Left renal cortex interstitium (tissue), 4 donors: ENCODE measurements at regions not wholly inside any gene's neighbourhood (a gene's known extent, or its start where the extent isn't known, plus 50 kb on each side); places are given as distances from the start of the nearest gene placed in this dataset.
"Not testable (repeated sequence)": the region's sequence is repeated elsewhere in the genome, so short reads cannot be mapped to it uniquely, and the experiment has no call there.

Experiments used
- DNase-seq, 4 donors: peaks; one replicate each; pipeline ENCODE4 v3.0.0-alpha.2; 2013; ENCODE audit warnings: low read depth in 4 of 4, low spot score in 2 of 4, missing footprints in 1 of 4

GRCh38 chr7:12929476-12930140 lies 242.2 kb downstream of the ARL4A start:
- no peak for DNase-seq

- DNase-seq = no peak
Observed at GRCh38 chr7:12930534-12930933, 243.1 kb downstream of the ARL4A start.

- DNase-seq = not testable (repeated sequence)
Observed at GRCh38 chr7:12931465-12931864, 244.0 kb downstream of the ARL4A start.

- DNase-seq = no peak
Observed at GRCh38 chr7:12939694-12940093, 252.3 kb downstream of the ARL4A start.

GRCh38 chr7:12941512-12941911 lies 254.1 kb downstream of the ARL4A start:
- no peak for DNase-seq

GRCh38 chr7:12942609-12943008 lies 255.2 kb downstream of the ARL4A start:
- DNase-seq = no peak

GRCh38 chr7:12943781-12944180 lies 256.3 kb downstream of the ARL4A start:
- DNase-seq = no peak

GRCh38 chr7:12945901-12946300 lies 258.5 kb downstream of the ARL4A start:
- no peak for DNase-seq

GRCh38 chr7:12947465-12947864 lies 260.0 kb downstream of the ARL4A start:
- no peak for DNase-seq

- DNase-seq = no peak
Observed at GRCh38 chr7:12949060-12949931, 261.9 kb downstream of the ARL4A start.

- DNase-seq = no peak
Observed at GRCh38 chr7:12951397-12951801, 264.0 kb downstream of the ARL4A start.

- no peak for DNase-seq
Observed at GRCh38 chr7:12954380-12955033, 267.1 kb downstream of the ARL4A start.

GRCh38 chr7:12957487-12957886 lies 270.1 kb downstream of the ARL4A start:
- no peak for DNase-seq

- DNase-seq = no peak
Observed at GRCh38 chr7:12961910-12962480, 274.6 kb downstream of the ARL4A start.

GRCh38 chr7:12963435-12963834 lies 276.0 kb downstream of the ARL4A start:
- no peak for DNase-seq

GRCh38 chr7:12964836-12965235 lies 277.4 kb downstream of the ARL4A start:
- no peak for DNase-seq

- DNase-seq = no peak
Observed at GRCh38 chr7:12965767-12966166, 278.3 kb downstream of the ARL4A start.

GRCh38 chr7:12967322-12967721 lies 279.9 kb downstream of the ARL4A start:
- DNase-seq = no peak

GRCh38 chr7:12968836-12969422 lies 281.5 kb downstream of the ARL4A start:
- DNase-seq = no peak

- no peak for DNase-seq
Observed at GRCh38 chr7:12970626-12971025, 283.2 kb downstream of the ARL4A start.
